HFF-Myc (cell line): ENCODE measurements at regions not wholly inside any gene's neighbourhood (a gene's known extent, or its start where the extent isn't known, plus 50 kb on each side); places are given as distances from the start of the nearest gene placed in this dataset.

Experiments used
- DNase-seq: peaks from one replicate; pipeline ENCODE4 v3.0.0-alpha.2; 2011; ENCODE audit warnings: low read depth; ENCODE audit errors: extremely low read depth
- H3K4me3 ChIP-seq: replicated peaks from 2 replicates; pipeline ENCODE4 v1.5.1; 2011; ENCODE audit warnings: low read depth, mild to moderate bottlenecking, control low read depth, low read length
- CTCF ChIP-seq: IDR thresholded peaks from 2 replicates; pipeline ENCODE4 v1.5.1; 2012; ENCODE audit warnings: mild to moderate bottlenecking, low read depth, low read length, control low read depth; ENCODE audit errors: missing control alignments

- no peak for DNase-seq
- H3K4me3 ChIP-seq: no peak overlapping the region
- TF ChIP-seq CTCF: no peak
These were observed 143.5 kb downstream of the MIAT start for GRCh38 chr22:26800858-26801257.

- TF ChIP-seq CTCF: no peak
- no peak for DNase-seq
- no peak overlapping the region for H3K4me3 ChIP-seq
These were observed 144.1 kb downstream of the MIAT start for GRCh38 chr22:26801449-26801848.

GRCh38 chr22:26804315-26804714, 146.9 kb downstream of the MIAT start:
- no peak for DNase-seq

GRCh38 chr22:26804911-26805539, 147.6 kb downstream of the MIAT start:
- TF ChIP-seq CTCF: no peak
- no peak for DNase-seq
- no peak overlapping the region for H3K4me3 ChIP-seq

More at GRCh38 chr22:26804315-26804714, 146.9 kb downstream of the MIAT start:
- no peak overlapping the region for H3K4me3 ChIP-seq
- no peak for TF ChIP-seq CTCF

- no peak for TF ChIP-seq CTCF
- DNase-seq: no peak
These were observed 149.2 kb downstream of the MIAT start for GRCh38 chr22:26806445-26807175.

GRCh38 chr22:26811647-26811992, 154.2 kb downstream of the MIAT start:
- no peak for DNase-seq
- TF ChIP-seq CTCF: no peak
- no peak overlapping the region for H3K4me3 ChIP-seq

More at GRCh38 chr22:26806445-26807175, 149.2 kb downstream of the MIAT start:
- H3K4me3 ChIP-seq: no peak overlapping the region
